HTR-8/SVneo (cell line): ENCODE measurements at regions not wholly inside any gene's neighbourhood (a gene's known extent, or its start where the extent isn't known, plus 50 kb on each side); places are given as distances from the start of the nearest gene placed in this dataset.
"Not testable (repeated sequence)": the region's sequence is repeated elsewhere in the genome, so short reads cannot be mapped to it uniquely, and the experiment has no call there.

Experiments
- DNase-seq: peaks from one replicate; pipeline ENCODE4 v3.0.0; 2011; ENCODE audit warnings: low spot score, mixed read lengths; ENCODE audit not compliant: insufficient read length
- FAIRE-seq: peaks from 2 replicates; lab custom pipeline; 2011; peaks lifted over from hg19 to GRCh38; lab: Jason Lieb, UNC

GRCh38 chr20:19139584-19139983, 72.9 kb upstream of the SLC24A3 start:
- DNase-seq, FAIRE-seq: not testable (repeated sequence)

DNA sequence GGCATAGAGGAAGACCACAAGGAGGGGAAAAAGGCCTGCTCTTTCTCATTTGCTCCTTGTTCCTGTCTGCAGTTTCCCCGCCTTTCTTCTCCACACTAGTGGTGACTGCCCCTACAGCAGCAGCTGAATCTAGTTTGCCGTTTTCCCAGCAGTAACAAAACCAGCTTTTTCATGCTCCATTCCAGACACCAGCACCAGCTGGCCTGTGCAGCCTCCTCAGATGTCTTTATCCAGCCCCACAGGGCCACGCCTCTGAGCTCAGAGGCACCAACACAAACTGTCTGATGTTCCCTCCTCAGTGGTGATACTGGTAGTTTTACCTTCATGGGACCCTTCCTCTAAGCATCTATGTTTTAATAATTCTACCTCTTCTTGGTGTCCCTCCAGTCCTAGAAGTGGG, 70.4 kb upstream of the SLC24A3 start:
- FAIRE-seq (no peak), DNase-seq (no peak)

GRCh38 chr20:19143890-19144289, 68.6 kb upstream of the SLC24A3 start:
- no peak for FAIRE-seq
- no peak for DNase-seq

DNA sequence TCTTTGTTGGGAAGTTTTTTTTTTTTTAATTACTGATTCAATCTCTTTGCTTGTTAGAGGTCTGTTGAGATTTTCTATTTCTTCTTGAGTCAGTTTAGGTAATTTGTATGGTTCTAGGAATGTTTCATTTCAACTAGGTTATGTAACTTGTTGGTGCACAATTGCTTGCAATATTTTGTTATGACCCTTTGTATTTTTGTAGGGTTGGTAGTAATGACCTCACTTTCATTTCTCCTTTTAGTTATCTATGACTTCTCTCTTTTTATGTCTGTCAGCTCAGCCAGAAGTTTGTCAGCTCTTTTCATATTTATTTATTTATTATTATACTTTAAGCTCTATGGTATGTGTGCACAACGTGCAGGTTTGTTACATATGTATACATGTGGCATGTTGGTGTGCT, 51.1 kb upstream of the SLC24A3 start:
- no peak for FAIRE-seq

More for the DNA sequence above, 51.1 kb upstream of the SLC24A3 start:
- DNase-seq, result no peak
